H1 (cell line): ENCODE measurements at regions not wholly inside any gene's neighbourhood (a gene's known extent, or its start where the extent isn't known, plus 50 kb on each side); places are given as distances from the start of the nearest gene placed in this dataset.

Experiments used
- CTCF ChIA-PET: fragments of 300-600 bp; sonication (Branson Sonifier 250); formaldehyde crosslinking; loops from one replicate; lab custom pipeline; 2021; ENCODE audit not compliant: partially characterized antibody; lab: Charles Lee
- POLR2A ChIA-PET: fragments of 300-600 bp; sonication (Branson Sonifier 250); formaldehyde crosslinking; loops from one replicate; lab custom pipeline; 2021; ENCODE audit warnings: inconsistent platforms; ENCODE audit not compliant: partially characterized antibody; lab: Charles Lee
- DNase-seq, 2 experiments: peaks; one replicate each; pipeline versions ENCODE4 v3.0.0 to v3.0.0-alpha.2; 2010 to 2022; ENCODE audit warnings: low spot score in 2 of 2, low read depth in 1 of 2, mixed read lengths in 1 of 2
- FAIRE-seq: peaks from 2 replicates; lab custom pipeline; 2011; peaks lifted over from hg19 to GRCh38; lab: Jason Lieb, UNC
- H2AFZ ChIP-seq: 2 replicates; pipeline ENCODE4 v1.8.1; 2012; ENCODE audit warnings: low read length, inconsistent platforms
- H2AK5ac ChIP-seq: 2 replicates; pipeline ENCODE4 v1.6.1; 2013; ENCODE audit warnings: low read depth, low read length
- H2BK120ac ChIP-seq: replicated peaks from 2 replicates; pipeline ENCODE3; 2013; ENCODE audit warnings: low read depth, low read length, inconsistent platforms
- H2BK12ac ChIP-seq: 2 replicates; pipeline ENCODE4 v1.6.1; 2013; ENCODE audit warnings: low read depth, low read length
- H2BK15ac ChIP-seq: 2 replicates; pipeline ENCODE4 v1.6.1; 2013; ENCODE audit warnings: low read length
- H2BK20ac ChIP-seq: 2 replicates; pipeline ENCODE4 v1.6.1; 2013; ENCODE audit warnings: low read length
- H2BK5ac ChIP-seq: 2 replicates; pipeline ENCODE4 v1.6.1; 2013; ENCODE audit warnings: low read depth, low read length
- H3K14ac ChIP-seq: 2 replicates; pipeline ENCODE4 v1.6.1; 2013; ENCODE audit warnings: inconsistent platforms; ENCODE audit not compliant: insufficient read length
- H3K18ac ChIP-seq: 2 replicates; pipeline ENCODE4 v1.6.1; 2013; ENCODE audit warnings: low read length; ENCODE audit errors: extremely low read depth
- H3K23ac ChIP-seq: 2 replicates; pipeline ENCODE4 v1.6.1; 2013; ENCODE audit warnings: inconsistent platforms; ENCODE audit not compliant: insufficient read length
- H3K23me2 ChIP-seq: 2 replicates; pipeline ENCODE4 v1.6.1; 2013; ENCODE audit warnings: low read depth, low read length
- H3K27ac ChIP-seq: 2 replicates; pipeline ENCODE4 v1.6.1; 2011; ENCODE audit warnings: low read depth, low read length, inconsistent platforms
- H3K27me3 ChIP-seq, 4 experiments: replicated peaks in 1 of 4; 1 replicate in 1 of 4; 2 replicates in 3 of 4; pipeline versions ENCODE4 v1.6.1 to v1.8.1; 2011 to 2013; ENCODE audit warnings: low read length in 3 of 4, mild to moderate bottlenecking in 3 of 4, inconsistent platforms in 2 of 4, mixed read lengths in 2 of 4, moderate library complexity in 1 of 4; ENCODE audit not compliant: control insufficient read depth in 3 of 4, insufficient read depth in 3 of 4; ENCODE audit errors: extremely low read depth in 1 of 4
- H3K36me3 ChIP-seq, 4 experiments: 2 replicates each; pipeline versions ENCODE4 v1.6.1 to v1.8.1; 2011 to 2013; ENCODE audit warnings: mild to moderate bottlenecking in 4 of 4, low read length in 3 of 4, moderate library complexity in 2 of 4, control low read depth in 1 of 4, inconsistent platforms in 1 of 4; ENCODE audit not compliant: insufficient read depth in 4 of 4, control insufficient read depth in 2 of 4
- H3K4ac ChIP-seq: replicated peaks from 2 replicates; pipeline ENCODE3; 2013; ENCODE audit warnings: low read length, low read depth, mixed read lengths, inconsistent platforms; ENCODE audit not compliant: insufficient read length
- H3K4me1 ChIP-seq, 4 experiments: replicated peaks in 1 of 4; 1 replicate in 1 of 4; 2 replicates in 3 of 4; pipeline versions ENCODE4 v1.6.1 to v1.8.1; 2011 to 2013; ENCODE audit warnings: low read length in 3 of 4, inconsistent platforms in 2 of 4, mixed read lengths in 1 of 4; ENCODE audit not compliant: insufficient read depth in 4 of 4, control insufficient read depth in 3 of 4
- H3K4me2 ChIP-seq, 2 experiments: 2 replicates each; pipeline versions ENCODE4 v1.6.1 to v1.8.1; 2011 to 2013; ENCODE audit warnings: low read depth in 2 of 2, low read length in 2 of 2, control low read depth in 1 of 2, inconsistent platforms in 1 of 2, mild to moderate bottlenecking in 1 of 2; ENCODE audit not compliant: insufficient read depth in 1 of 2
- H3K4me3 ChIP-seq, 4 experiments: fragments of 200-600, 300-600 bp in 1 of 4; sonication (generic), shearing (Covaris generic), sonication (Bioruptor Twin) in 1 of 4; 2 replicates each; pipeline versions ENCODE4 v1.5.1 to v1.8.1; 2011 to 2016; ENCODE audit warnings: low read length in 4 of 4, low read depth in 3 of 4, control low read depth in 2 of 4, inconsistent platforms in 2 of 4, mild to moderate bottlenecking in 2 of 4, mixed read lengths in 1 of 4, moderate library complexity in 1 of 4; ENCODE audit not compliant: insufficient read depth in 2 of 4; ENCODE audit errors: extremely low read depth in 1 of 4
- H3K56ac ChIP-seq: replicated peaks from 2 replicates; pipeline ENCODE3; 2013; ENCODE audit warnings: low read depth, mild to moderate bottlenecking, mixed read lengths, low read length, inconsistent platforms; ENCODE audit not compliant: insufficient read length
- H3K79me1 ChIP-seq: 2 replicates; pipeline ENCODE4 v1.6.1; 2013; ENCODE audit warnings: low read depth, low read length, control low read depth
- H3K79me2 ChIP-seq, 2 experiments: 2 replicates each; pipeline versions ENCODE4 v1.6.1 to v1.8.1; 2012 to 2013; ENCODE audit warnings: low read length in 2 of 2, mild to moderate bottlenecking in 2 of 2, inconsistent platforms in 1 of 2; ENCODE audit not compliant: insufficient read depth in 2 of 2, control insufficient read depth in 1 of 2
- H3K9ac ChIP-seq, 4 experiments: replicated peaks in 1 of 4; 1 replicate in 1 of 4; 2 replicates in 3 of 4; pipeline versions ENCODE4 v1.6.1 to v1.8.1; 2011 to 2013; ENCODE audit warnings: low read depth in 3 of 4, low read length in 3 of 4, control low read depth in 2 of 4, mild to moderate bottlenecking in 2 of 4, moderate library complexity in 2 of 4, inconsistent platforms in 1 of 4; ENCODE audit errors: extremely low read depth in 1 of 4
- H3K9me3 ChIP-seq, 2 experiments: 2 replicates each; pipeline versions ENCODE4 v1.6.1 to v1.8.1; 2012 to 2013; ENCODE audit warnings: mild to moderate bottlenecking in 2 of 2, moderate library complexity in 2 of 2, control low read depth in 1 of 2, inconsistent platforms in 1 of 2, low read depth in 1 of 2, low read length in 1 of 2, mixed read lengths in 1 of 2; ENCODE audit not compliant: insufficient read depth in 2 of 2
- H4K20me1 ChIP-seq, 2 experiments: replicated peaks in 1 of 2; 2 replicates each; pipeline versions ENCODE3 to v1.8.1; 2011 to 2013; ENCODE audit warnings: inconsistent platforms in 2 of 2, low read length in 2 of 2, mild to moderate bottlenecking in 1 of 2; ENCODE audit not compliant: insufficient read depth in 2 of 2, control insufficient read depth in 1 of 2
- H4K5ac ChIP-seq: 2 replicates; pipeline ENCODE4 v1.6.1; 2013; ENCODE audit warnings: low read length, low read depth, mixed read lengths, inconsistent platforms; ENCODE audit not compliant: insufficient read length
- H4K8ac ChIP-seq: 2 replicates; pipeline ENCODE4 v1.8.0; 2013; ENCODE audit warnings: mild to moderate bottlenecking, moderate library complexity, low read length, inconsistent platforms; ENCODE audit not compliant: insufficient read depth; ENCODE audit errors: extremely low read depth
- H4K91ac ChIP-seq: replicated peaks from 2 replicates; pipeline ENCODE3; 2013; ENCODE audit warnings: low read length, mixed read lengths, inconsistent platforms; ENCODE audit not compliant: insufficient read length
- BACH1 ChIP-seq: IDR thresholded peaks from 2 replicates; pipeline ENCODE4 v1.6.1; 2012; ENCODE audit warnings: low read length, improper control_type of control experiment
- BRCA1 ChIP-seq: IDR thresholded peaks from 2 replicates; pipeline ENCODE4 v1.6.1; 2012; ENCODE audit warnings: low read depth, low read length, improper control_type of control experiment
- CTBP2 ChIP-seq: IDR thresholded peaks from 2 replicates; pipeline ENCODE4 v1.7.0; 2011; ENCODE audit warnings: borderline replicate concordance, mild to moderate bottlenecking, moderate library complexity, mixed read lengths, low read length; ENCODE audit not compliant: insufficient read depth, insufficient read length
- EP300 ChIP-seq, 2 experiments: IDR thresholded peaks; 1 replicate in 1 of 2; 2 replicates in 1 of 2; pipeline ENCODE4 v1.6.1; 2011 to 2012; ENCODE audit warnings: low read depth in 2 of 2, low read length in 2 of 2, mild to moderate bottlenecking in 2 of 2, borderline replicate concordance in 1 of 2, inconsistent platforms in 1 of 2, moderate library complexity in 1 of 2
- FOSL1 ChIP-seq: IDR thresholded peaks from 2 replicates; pipeline ENCODE4 v1.6.1; 2011; ENCODE audit warnings: mild to moderate bottlenecking, low read depth, low read length, moderate library complexity; ENCODE audit not compliant: insufficient read depth
- NANOG ChIP-seq: IDR thresholded peaks from 2 replicates; pipeline ENCODE4 v1.6.1; 2011; ENCODE audit warnings: low read length, low read depth, mild to moderate bottlenecking, inconsistent platforms; ENCODE audit not compliant: insufficient read depth, poor library complexity, severe bottlenecking
- PHF8 ChIP-seq: fragments of 200-600 bp; sonication (generic); conservative IDR thresholded peaks from 2 replicates; pipeline ENCODE4 v1.7.1; 2012; ENCODE audit warnings: low read depth, mild to moderate bottlenecking, inconsistent platforms, low read length, moderate library complexity
- POLR2A ChIP-seq, 2 experiments: IDR thresholded peaks; 1 replicate in 1 of 2; 2 replicates in 1 of 2; pipeline ENCODE4 v1.6.1; 2011; ENCODE audit warnings: low read depth in 2 of 2, low read length in 2 of 2, mild to moderate bottlenecking in 2 of 2; ENCODE audit errors: control extremely low read depth in 1 of 2
- RAD21 ChIP-seq, 2 experiments: IDR thresholded peaks in 1 of 2; conservative IDR thresholded peaks in 1 of 2; 2 replicates each; pipeline ENCODE4 v1.6.1; 2011; ENCODE audit warnings: low read depth in 2 of 2, low read length in 2 of 2, improper control_type of control experiment in 1 of 2, inconsistent platforms in 1 of 2, mild to moderate bottlenecking in 1 of 2, moderate library complexity in 1 of 2
- RFX5 ChIP-seq: IDR thresholded peaks from 2 replicates; pipeline ENCODE4 v1.6.1; 2011; ENCODE audit warnings: low read depth, low read length, improper control_type of control experiment, borderline replicate concordance
- SIN3A ChIP-seq, 2 experiments: IDR thresholded peaks in 1 of 2; conservative IDR thresholded peaks in 1 of 2; 2 replicates each; pipeline ENCODE4 v1.6.1; 2011 to 2012; ENCODE audit warnings: low read length in 2 of 2, improper control_type of control experiment in 1 of 2, low read depth in 1 of 2, mild to moderate bottlenecking in 1 of 2
- SIRT6 ChIP-seq: IDR thresholded peaks from one replicate; pipeline ENCODE4 v1.7.1; 2012; ENCODE audit warnings: low read length, inconsistent platforms
- TAF7 ChIP-seq: optimal IDR thresholded peaks from 2 replicates; pipeline ENCODE3; 2011; ENCODE audit warnings: low read depth, mild to moderate bottlenecking, inconsistent platforms, low read length, moderate library complexity, borderline replicate concordance
- TEAD4 ChIP-seq: IDR thresholded peaks from 2 replicates; pipeline ENCODE4 v1.6.1; 2012; ENCODE audit warnings: low read depth, low read length, inconsistent platforms, mixed read lengths
- YY1 ChIP-seq: IDR thresholded peaks from 2 replicates; pipeline ENCODE4 v1.6.1; 2011; ENCODE audit warnings: low read depth, mild to moderate bottlenecking, low read length
- whole genome bisulfite sequencing, 2 experiments: shearing (Covaris generic) in 1 of 2; methylation state at CpG; one replicate each; pipeline versions ENCODE4 v1.1.6 to v1.1.7; 2013 to 2015; ENCODE audit warnings: low lambda C conversion rate in 2 of 2, mixed read lengths in 2 of 2, inconsistent platforms in 1 of 2, low coverage in 1 of 2, missing lambda C conversion rate in 1 of 2; ENCODE audit not compliant: insufficient replicate concordance in 2 of 2, insufficient coverage in 1 of 2, insufficient read length in 1 of 2; ENCODE audit errors: extremely low coverage in 1 of 2, missing lambda C conversion rate in 1 of 2; 5-methylcytosine and 5-hydroxymethylcytosine counted together

DNA sequence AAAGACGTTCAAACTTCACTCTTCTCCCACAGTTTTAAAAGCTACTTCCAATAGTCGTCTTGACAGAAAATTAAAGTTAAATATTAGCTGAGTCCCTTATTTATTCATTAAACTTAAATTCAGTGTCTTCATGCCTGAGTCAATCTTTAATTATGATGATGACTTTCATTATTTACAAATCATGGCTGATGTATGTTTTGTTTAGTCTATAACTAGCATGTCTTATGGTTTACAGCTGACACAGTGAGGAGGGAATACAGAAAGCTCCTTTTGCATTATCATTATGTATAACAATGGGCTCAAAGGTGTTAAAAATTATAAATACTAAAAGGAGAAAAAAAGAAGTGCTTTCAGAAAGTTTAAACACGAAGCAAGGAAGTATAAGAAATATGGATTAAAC is 1333.1 kb downstream of the CDH8 start:
- H4K20me1 ChIP-seq = no peaks in the 10 kb centered on the region
- no peak overlapping the region for H2BK20ac ChIP-seq
- POLR2A ChIA-PET = no interaction called here
- H3K79me1 ChIP-seq = no peaks in the 10 kb centered on the region
- CTCF ChIA-PET = interaction anchor here (0.5 to 1.2 kb wide), 2 partner anchors 288 to 1037 kb away, joined by 3 to 5 read pairs; no protein-coding TSS in a partner anchor
- no peaks in the 10 kb centered on the region for H3K9me3 ChIP-seq
- H2AFZ ChIP-seq = no peak overlapping the region
- H2BK15ac ChIP-seq = no peak overlapping the region
- H3K23me2 ChIP-seq = no peaks in the 10 kb centered on the region
- no peaks in the 10 kb centered on the region for H3K4me1 ChIP-seq
- no peak overlapping the region for H2BK5ac ChIP-seq
- no peak overlapping the region for H3K9ac ChIP-seq
- H2BK12ac ChIP-seq = no peak overlapping the region
- no peak overlapping the region for H3K14ac ChIP-seq
- H3K23ac ChIP-seq = no peak overlapping the region
- no peaks in the 10 kb centered on the region for H3K79me2 ChIP-seq
- H3K4me2 ChIP-seq = no peak overlapping the region
- no peak overlapping the region for H4K5ac ChIP-seq
- no peak overlapping the region for H3K27ac ChIP-seq
- no peak overlapping the region for H3K18ac ChIP-seq
- H3K36me3 ChIP-seq = no peaks in the 10 kb centered on the region
- no peak overlapping the region for H3K56ac ChIP-seq
- no peaks in the 10 kb centered on the region for H3K27me3 ChIP-seq
- DNase-seq = no peak
- H3K4me3 ChIP-seq = no peak overlapping the region
- no peak overlapping the region for H4K8ac ChIP-seq
- WGBS, 2 experiments = 94% methylated on average over 3 of the region's 3 CpGs; no CpG with 5 or more reads in 1 of the 2 experiments
- no peak overlapping the region for H4K91ac ChIP-seq
- FAIRE-seq = no peak
- no peak overlapping the region for H3K4ac ChIP-seq
- no peak overlapping the region for H2BK120ac ChIP-seq
- H2AK5ac ChIP-seq = no peak overlapping the region
- no peak for TF ChIP-seq EP300 (IDR thresholded peaks at IDR 0.05; ENCODE audit: borderline replicate concordance in 1 of 2, low read depth in 2 of 2, low read length in 2 of 2)
- TF ChIP-seq YY1 = no peak
- TF ChIP-seq NANOG = no peak
- TF ChIP-seq SIRT6 = no peak
- no peak for TF ChIP-seq RFX5
- TF ChIP-seq TAF7 = no peak
- TF ChIP-seq SIN3A (conservative IDR thresholded peaks at IDR 0.05 in 1 of 2, IDR thresholded peaks at IDR 0.05 in 1 of 2; ENCODE audit: low read depth in 1 of 2, low read length in 2 of 2) = no peak
- TF ChIP-seq PHF8 = no peak
- TF ChIP-seq TEAD4 = no peak
- TF ChIP-seq BRCA1 = no peak
- no peak for TF ChIP-seq RAD21 (IDR thresholded peaks at IDR 0.05 in 1 of 2, conservative IDR thresholded peaks at IDR 0.05 in 1 of 2; ENCODE audit: low read depth in 2 of 2, low read length in 2 of 2)
- no peak for TF ChIP-seq BACH1
- TF ChIP-seq FOSL1 = no peak
- no peak for TF ChIP-seq CTBP2
- no peak for TF ChIP-seq POLR2A (IDR thresholded peaks at IDR 0.05; ENCODE audit: control extremely low read depth in 1 of 2, low read depth in 2 of 2, low read length in 2 of 2)
